Cerebellar nuclear complex (tissue), 1 donor: ENCODE measurements at regions not wholly inside any gene's neighbourhood (a gene's known extent, or its start where the extent isn't known, plus 50 kb on each side); places are given as distances from the start of the nearest gene placed in this dataset.

Experiments
- DNase-seq, 2 experiments: peaks; one replicate each; lab custom pipeline; 2025; lab: John Stamatoyannopoulos, UW

DNA sequence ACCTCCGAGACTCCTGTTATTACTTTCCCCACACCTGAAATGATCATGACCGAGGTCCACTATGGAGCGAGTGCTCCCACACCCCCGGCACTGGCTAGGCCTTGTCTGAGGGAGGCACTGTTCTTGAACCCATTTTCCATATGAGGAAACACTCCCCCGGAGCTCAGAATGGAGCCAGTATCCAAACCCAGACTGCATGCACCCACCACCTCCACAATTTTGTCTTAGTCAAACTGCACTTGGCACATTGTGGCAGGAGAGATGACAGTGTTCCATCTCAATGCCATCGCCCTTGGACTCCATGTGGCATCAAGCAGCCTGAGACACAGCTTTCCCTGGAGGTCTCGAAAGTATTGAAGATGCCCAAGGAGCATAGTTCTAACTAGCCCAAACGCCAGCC lies 154.1 kb downstream of the NUP210 start:
- DNase-seq = no peak

DNA sequence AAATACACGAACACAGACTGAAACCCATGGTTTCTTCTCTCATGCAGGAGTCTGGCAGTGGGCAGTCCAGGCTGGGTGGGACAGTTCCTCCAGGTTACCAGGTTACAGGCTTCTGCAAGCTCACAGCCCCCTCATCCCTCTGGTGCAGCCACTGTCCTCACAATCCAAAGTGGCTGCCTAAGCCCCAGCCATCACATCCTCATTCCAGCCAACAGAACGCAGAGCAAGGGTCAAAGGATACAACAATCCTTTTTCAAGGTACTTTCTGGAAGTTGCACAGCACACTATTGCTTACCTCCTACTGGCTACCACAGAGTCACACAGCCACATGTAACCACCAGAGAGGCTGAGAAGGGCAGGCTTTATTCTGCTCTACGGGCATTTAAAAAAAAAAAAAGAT lies 154.6 kb downstream of the NUP210 start:
- no peak for DNase-seq

DNA sequence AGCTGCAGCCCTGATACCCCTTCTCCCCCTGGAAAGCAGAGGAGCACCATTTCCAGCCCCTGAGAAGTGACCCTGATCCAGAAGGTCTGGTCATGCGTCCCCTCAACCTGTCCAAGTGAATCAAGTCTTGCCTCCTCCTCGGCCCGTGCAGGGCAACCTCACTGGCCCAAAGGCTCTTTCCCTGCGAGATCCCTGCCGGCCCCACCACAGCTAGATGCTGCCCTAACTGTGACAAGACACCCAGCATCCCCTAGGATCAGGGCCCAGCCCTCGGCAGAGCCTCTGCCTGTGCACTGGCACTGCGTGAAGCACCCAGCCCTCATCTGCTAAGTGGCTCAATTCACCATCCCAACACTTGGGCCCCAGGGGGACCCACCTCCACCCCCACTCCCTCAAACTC lies 155.1 kb downstream of the NUP210 start:
- DNase-seq = no peak

DNA sequence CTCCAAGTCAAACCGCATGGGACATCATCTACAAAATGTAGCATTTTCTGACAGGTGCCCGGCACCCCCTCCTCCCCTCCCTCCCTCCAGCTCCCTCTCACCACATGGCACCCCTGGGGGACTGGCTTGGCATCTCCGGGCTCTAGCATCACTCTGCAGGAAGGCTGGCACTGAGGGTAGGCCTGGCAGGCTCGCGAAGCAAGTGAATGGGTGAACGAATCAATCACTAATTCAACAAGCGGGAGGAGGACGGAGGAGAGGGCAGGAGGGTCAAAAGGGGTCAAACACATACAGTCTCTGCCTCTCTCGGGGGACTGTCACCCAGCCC lies 155.7 kb downstream of the NUP210 start:
- DNase-seq = no peak

DNA sequence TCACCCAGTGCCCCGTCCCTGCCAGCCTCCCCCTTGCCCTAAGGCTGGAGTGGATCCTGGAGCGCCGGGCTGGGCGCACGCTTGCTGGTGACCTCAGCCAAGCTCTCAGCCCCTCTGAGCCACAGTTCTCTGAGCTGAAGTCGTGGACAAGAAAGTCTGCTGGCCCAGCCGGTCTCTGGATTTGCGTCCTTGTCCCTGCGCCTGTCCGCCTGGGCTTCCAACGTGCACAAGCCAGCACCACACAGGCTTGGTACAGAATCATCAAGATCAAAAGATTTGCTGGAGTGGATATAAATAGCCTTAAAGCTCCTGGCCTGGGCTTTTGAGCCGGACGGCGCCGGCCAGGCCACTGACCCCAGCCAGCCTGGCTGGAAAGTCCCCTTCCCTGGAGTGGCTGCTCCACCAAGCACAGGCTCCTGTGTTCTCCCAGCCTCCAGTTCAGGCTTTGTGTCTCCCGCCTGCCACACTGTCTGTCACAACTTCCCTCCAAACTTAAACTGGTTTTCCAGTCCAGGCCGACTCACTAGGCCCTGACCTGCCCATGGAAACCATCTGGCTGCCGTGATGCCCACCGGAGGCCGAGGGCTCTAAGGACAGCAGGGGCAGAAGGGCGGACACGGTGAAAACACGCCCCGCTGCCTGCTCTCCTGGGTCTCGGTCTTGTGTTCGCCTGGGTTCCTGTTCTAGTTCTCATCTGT lies 156.2 kb downstream of the NUP210 start:
- DNase-seq = no peak

DNA sequence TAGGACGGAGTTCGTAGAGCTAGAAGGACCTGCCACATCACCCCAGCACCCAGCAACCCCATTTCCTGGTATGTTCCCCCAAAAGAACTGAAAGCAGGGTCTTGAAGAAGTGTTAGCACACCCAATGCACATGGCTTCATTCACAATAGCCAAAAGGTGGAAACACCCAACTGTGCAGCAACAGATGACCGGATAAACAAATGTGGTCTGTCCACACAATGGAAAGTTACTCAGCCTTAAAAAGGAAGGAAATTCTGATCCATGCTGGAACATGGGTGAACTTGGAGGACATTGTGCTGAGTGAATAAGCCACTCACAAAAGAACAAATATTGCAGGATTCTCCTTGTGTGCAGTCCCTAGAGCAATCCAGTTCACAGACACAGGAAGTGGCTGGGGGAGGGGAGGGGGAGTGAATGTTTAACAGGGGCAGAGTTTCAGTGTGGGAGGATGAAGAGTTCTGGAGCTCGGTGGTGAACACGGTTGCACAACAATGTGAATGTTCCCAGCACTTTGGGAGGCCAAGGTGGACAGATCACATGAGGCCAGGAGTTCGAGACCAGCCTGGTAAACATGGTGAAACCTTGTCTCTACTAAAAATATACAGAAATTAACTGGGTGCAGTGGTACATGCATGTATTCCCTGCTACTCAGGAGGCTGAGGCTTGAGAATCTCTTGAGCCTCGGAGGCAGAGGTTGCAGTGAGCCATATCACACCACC lies 157.5 kb downstream of the NUP210 start:
- no peak for DNase-seq

DNA sequence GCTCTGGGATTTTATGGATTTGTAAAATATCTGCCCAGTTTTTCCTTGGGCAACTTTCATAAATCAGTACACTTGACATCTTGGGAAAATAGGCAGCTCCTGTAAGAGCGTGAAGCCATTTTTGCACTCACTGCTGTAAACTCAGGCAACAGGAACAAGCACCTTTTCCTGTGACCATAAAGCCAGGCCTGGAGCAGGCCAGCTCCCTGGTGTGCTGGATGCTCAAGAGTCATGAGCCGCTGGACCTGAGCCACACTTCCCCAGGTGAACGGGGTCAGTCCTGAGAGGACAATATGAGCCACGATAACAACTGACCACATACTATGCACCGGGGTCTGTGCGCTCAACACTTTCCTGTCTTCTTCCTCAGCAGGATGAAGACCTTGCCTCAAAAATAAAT lies 158.2 kb downstream of the NUP210 start:
- DNase-seq = no peak

DNA sequence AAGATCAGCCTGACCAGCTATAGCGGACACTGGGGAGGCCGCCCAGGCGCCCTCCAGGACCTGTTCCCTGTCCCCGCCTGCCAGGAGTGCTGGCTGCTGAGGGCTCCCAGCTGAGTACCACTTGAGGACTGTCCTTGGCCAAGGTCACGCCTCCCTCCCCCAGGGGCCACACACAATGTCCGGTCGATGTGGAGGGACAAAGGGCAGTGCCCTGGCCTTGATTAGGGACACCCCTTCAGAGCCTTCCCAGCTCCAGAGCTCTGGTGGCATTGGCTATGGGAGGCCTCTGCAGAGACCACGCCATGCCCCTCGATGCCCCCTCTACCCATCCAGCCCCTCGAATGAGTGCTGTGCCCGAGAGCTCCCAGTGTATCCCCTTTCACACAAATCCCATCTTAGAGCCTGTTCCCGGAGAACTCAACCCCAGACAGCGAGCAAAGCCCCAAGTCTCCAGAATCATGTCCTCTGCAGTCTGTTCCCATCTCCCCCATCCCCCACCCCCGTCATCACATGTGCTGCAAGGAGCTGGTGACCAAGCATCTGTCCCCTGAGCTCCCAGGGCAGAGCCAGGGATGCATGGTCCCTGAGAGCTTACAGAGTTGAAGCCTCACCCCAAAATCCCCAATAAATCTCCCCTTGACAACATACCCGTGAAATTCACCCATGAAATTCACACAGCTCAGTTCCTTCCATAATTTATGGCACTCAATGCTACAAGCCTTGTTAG lies 158.9 kb downstream of the NUP210 start:
- DNase-seq = no peak

DNA sequence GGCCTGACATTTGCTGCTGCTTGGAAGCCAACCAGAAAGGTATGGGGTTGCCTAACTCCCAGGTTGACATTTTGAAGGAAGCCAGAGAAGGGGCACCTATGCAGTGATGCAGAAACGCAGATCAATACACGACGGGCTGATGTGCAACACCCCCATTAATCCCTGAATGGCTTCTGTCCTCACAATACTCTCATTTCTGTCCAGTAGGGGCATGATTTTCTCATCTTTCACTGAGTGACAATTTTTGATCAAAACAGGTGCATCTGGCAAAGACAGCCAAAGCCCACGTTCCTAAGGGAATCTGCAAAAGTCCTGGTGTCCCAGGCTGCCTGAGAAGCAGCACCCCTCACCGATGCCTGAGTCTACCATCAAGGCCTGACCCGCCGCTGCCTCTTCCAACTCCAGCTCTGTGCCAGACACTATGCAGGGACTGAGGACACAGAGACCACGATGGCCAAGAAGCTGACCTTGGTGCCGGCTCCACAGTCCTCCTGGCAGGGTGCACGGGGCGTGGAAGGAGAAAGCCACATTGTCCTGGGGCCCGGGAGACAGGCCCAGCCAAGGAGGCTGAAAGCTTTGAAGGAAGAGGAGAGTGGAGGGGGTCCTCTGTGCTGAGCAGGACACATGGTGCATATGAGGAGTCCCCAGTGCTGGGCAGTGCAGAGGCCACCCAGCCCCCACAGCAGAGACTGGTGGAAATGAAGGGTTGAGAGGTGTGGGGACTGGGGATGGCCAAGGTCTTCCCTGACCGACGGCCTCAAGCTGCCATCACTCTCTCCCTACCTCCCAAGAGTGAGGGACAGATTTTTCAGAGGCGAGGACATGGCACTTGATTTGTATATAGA lies 159.6 kb downstream of the NUP210 start:
- no peak for DNase-seq

DNA sequence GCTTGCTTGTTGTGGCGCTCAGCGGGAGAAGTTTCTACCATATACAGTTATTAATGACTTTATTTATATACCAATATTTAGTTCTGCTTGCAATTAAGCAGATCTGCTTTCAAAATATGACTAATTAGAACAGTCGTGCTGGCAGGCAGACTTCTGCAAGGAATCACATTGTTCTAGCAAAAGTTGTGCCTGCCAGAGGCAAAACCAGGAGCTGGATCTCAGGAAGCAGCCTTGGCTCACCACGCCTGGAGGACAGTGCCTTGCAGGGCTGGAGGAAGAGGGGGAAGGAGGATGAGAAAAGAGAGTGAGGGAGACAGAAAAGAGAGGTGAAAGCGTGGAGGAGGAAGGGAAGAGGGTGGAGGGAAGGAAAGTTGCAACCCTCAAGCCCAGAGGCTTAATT lies 160.3 kb downstream of the NUP210 start:
- DNase-seq = no peak

DNA sequence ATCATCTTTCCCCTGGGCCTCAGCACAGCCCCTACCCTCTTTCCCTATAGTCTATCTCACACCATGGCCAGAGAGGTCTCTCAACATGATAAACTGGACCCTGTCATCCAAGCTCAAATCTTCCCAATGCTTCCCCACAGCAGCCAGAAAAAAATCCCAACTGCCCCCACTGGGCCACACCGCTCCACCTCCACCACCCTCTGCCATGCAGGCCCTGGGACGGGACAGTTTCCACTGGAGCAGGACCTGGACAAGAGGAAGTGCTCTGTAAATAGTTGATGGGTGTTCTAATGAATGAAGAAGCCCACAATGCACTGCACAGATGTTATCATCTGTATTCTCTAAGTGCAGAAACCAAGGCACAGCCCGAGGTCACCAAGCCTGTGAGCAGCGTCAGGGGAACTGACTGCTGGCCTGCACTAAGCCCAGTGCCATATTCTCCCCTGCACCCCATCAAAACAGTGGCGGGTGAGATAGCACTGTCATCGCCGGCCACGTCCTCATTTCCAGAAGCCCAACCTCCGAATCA lies 161.1 kb downstream of the NUP210 start:
- DNase-seq = no peak

DNA sequence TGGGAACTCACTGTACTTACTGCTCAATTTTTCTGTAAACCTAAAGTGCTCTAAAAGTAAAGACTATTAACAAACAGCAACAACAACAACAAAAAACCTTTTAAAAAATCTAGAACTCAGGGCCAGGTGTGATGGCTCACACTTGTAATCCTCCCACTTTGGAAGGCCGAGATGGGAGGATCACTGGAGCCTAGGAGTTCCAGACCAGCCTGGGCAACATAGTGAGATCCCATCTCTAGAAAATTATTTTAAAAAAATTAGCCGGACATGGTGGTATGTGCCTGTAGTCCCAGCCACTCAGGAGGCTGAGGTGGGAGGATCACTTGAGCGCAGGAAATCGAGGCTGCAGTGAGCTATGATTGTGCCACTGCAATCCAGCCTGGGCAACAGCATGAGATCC lies 161.8 kb downstream of the NUP210 start:
- no peak for DNase-seq

DNA sequence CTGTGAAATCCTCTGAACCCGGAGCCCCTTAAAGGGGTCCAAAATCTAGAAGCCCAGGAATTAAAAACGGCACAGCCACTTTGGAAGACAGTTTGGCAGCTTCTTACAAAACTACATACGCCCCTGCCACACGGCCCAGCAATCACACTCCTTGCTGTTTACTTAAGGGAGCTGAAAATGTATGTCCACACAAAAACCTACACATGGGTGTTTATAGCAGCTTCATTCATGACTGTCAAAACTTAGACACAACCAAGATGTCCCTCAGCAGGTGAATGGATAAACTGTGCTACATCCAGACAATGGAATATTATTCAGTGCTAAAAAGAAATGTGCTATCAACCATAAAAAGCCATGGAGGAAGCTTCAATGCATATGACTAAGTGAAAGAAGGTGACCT lies 162.5 kb downstream of the NUP210 start:
- no peak for DNase-seq

DNA sequence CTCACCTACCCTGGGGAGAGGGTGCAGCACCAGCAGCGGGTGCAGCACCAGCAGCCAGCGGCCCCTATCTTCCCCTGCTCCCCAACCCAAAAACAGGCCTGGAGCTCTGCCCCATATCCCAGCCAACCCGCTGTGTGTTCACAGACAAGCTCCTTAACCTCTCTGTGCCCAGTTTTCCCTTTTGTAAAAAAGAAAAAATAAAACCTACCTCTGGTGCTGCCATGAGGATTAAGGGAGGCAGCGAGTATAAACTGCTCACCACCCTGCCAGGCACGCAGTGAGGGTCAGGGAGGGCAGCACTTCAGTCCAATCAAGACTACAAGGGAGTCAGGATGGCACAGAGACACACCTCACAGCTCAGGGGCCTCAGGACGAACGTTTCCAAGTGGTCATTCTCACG lies 163.3 kb downstream of the NUP210 start:
- no peak for DNase-seq

DNA sequence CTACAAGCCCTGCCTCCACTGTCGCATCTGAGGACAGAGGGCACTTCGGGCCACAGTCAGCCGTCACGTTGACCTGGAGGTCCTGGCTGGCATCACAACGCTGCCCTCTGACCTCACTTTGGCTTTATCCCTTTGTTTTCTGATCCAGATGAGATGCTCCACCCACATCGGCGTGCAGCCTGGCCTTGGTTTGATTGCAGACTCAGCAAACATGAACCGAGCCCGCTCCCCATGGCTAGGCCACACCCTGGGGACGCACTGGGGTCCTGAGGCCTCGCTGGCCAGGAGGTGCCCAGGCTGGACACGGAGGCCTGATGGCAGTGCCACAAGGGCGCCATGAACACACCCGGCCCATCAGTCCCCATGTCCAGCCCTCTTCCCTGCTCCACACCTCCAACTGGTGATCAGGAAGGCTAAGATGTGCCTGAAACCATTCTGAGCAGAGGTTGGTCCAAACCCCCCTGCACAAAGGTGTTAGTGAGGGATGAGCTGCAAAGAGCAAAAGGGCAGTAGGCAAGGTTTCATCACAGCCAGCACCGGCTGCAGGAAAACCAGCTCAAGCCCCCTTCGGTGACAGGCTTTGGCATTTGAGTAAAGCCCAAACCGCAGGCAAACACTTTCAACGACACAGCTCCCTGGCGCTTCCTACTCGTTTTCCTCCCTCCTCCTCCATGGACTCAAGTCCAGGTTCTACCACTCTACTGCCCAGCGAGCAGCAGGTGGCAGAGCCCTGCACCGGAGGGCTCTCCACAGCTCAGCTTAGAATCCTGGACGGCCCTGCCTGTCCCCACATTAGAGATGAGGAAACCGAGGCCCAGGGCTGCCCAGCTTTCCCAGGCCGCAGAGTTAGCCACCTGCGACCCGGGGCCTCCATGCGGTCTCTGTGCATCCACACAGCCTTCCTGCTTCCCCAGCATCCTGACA lies 165.8 kb downstream of the NUP210 start:
- DNase-seq = no peak

DNA sequence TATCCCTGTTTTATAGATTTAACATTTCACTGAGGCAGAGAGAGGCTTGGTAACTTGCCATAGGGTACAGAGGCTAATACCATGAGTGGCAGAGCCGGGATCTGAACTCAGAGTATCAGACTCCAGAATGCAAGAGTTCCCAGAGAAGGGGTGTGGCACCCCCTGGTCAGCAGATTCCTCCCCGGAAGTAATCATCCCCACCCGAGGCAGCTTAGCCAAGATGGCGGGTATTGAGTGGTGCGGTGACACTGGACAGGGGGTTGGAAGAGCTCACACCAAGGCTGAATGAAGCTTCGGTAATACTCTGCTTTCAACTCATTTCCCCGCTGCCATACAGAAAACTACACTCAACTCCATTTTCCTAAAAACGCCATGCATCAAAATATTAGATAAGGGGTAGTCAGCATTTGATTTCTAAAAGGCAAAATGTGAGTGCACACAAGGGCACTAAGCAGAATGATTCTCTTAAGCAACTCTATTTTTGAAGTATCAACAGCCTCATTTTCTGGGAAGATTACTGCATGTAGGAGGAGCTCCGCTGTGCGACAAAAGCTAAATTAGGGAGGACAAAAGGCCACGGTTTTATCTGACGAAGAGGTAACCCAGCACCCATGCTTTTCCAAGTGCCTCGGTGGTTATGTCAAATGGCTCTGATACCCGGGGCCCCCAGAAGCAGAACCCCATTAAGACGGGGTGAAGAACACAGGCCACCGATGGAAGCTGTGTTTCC lies 166.7 kb downstream of the NUP210 start:
- no peak for DNase-seq

DNA sequence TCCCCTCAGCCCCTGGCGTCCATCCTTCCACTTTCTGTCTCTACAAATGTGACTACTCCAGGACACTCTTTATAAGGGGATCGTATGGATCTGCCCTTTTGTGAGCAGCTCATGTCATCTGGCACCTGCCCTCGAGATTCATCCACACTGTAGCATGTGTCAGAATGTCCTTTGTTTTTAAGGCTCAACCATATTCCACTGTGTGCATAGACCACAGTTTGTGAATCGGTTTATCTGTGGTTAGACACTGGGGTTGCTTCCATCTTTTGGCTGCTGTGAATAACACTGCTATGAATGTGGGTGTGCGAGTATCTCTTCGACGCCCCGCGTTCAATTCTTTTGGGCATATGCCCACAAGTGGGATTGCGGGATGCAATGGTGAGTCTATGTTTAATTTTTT lies 167.9 kb downstream of the NUP210 start:
- no peak for DNase-seq

DNA sequence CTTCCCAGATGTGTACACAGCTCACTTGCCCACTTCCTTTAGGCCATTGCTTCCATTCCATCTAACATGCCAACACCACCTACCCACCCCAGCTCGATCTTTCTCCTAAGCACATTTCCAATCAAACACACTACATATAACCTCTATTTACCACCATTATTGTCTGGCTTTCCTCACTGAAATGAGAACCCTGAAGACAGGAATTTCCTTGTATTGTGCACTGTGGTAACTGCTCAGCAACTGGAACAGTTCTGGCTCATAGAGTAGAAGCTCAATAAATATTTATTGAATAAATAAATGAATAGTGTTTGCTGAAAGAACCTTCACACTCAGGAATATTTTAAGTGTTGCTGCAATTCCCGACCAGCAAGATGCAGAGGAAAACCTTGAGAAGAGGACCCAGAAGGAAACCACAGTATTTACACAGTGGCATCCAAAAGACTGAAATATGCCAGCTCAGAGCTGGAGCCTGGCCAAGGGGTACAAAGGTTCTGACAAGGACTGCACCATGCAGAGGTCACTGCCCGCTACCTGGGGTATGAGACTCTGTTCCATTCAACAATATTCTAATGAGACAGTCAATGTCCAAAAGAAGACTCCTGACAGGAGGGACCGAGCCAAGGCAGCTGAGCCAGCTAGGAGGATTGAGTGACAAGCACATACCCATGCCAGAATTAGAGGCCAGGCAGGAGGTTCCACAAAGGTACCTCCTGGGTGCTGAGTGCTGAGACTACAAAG lies 168.8 kb downstream of the NUP210 start:
- no peak for DNase-seq

DNA sequence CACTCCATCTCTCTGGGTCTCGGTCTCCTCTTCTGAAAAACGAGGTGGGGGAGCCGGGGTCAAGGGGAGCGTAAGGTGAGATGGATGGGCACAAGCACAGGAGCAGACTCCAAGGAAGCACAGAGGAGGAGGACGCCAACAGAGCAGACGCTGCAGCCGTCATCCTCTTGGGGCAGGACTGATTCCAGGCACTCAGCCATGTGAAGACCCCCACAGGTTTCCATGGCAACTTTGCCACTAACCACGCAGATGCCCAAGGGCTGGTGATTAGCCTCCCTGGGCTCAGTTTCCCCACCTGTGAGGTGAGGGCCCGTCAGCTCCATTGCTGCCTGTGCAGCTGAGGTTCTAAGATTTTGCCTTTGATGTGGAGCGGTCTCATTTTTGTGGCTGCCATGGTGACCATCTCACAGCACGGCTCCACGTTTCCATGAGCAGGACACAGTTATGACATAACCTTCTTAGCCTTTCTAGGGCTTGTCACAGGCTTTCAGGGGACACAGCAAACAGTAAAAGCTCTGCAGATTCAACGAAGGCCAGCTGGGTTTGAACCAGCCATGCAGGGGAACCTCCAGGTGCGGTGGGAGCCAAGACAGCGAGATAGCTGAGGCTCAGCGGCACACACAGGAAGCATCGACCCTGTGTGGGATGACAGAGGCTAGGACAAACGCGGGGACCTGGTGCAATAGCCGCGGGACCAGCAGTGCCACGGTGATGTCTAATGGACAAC lies 170.3 kb downstream of the NUP210 start:
- DNase-seq = no peak
